K562 (cell line): ENCODE measurements at regions not wholly inside any gene's neighbourhood (a gene's known extent, or its start where the extent isn't known, plus 50 kb on each side); places are given as distances from the start of the nearest gene placed in this dataset.

ENCODE experiments used
- DNMT1 ChIP-seq: fragments of 450-650 bp; IDR thresholded peaks from 2 replicates; pipeline ENCODE4 v1.6.1; 2016; ENCODE audit warnings: antibody characterized with exemption, mild to moderate bottlenecking
- RBM22 ChIP-seq: fragments of 200-400 bp; formaldehyde crosslinking; IDR thresholded peaks from 2 replicates; pipeline ENCODE4 v1.6.1; 2018; ENCODE audit warnings: low read length, low read depth; ENCODE audit not compliant: poor library complexity, severe bottlenecking
- RFX5 ChIP-seq: IDR thresholded peaks from 2 replicates; pipeline ENCODE4 v1.6.1; 2011; ENCODE audit warnings: low read depth, mild to moderate bottlenecking, improper control_type of control experiment, low read length
- TSC22D4 ChIP-seq: fragments of 450-650 bp; IDR thresholded peaks from 2 replicates; pipeline ENCODE4 v1.6.1; 2016; ENCODE audit warnings: missing genetic modification characterization, missing biosample characterization, control low read depth
- USF2 ChIP-seq: sonication (generic); formaldehyde crosslinking; IDR thresholded peaks from 2 replicates; pipeline ENCODE4 v1.5.0; 2020; ENCODE audit warnings: missing genetic modification reagents
- ZKSCAN8 ChIP-seq: fragments of 200-800 bp; sonication (Bioruptor generic); IDR thresholded peaks from 2 replicates; pipeline ENCODE4 v1.6.1; 2016; ENCODE audit warnings: missing genetic modification characterization, missing compliant biosample characterization
- TF ChIP-seq, protein P1 (sequence below): sonication (generic); formaldehyde crosslinking; IDR thresholded peaks from 2 replicates; pipeline ENCODE4 v1.9.0; 2022; ENCODE audit warnings: mild to moderate bottlenecking, missing genetic modification reagents

- TF ChIP-seq ZKSCAN8 (no peak), DNMT1 (no peak), TSC22D4 (tag) (no peak), RFX5 (no peak), USF2 (CRISPR knock-in tag) (no peak), RBM22 (no peak)
- TF ChIP-seq, protein P1, sequence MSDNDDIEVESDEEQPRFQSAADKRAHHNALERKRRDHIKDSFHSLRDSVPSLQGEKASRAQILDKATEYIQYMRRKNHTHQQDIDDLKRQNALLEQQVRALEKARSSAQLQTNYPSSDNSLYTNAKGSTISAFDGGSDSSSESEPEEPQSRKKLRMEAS (CRISPR knock-in tag) = no peak
Measured at GRCh38 chr10:20984662-20985061, 87.6 kb upstream of the NEBL start.
